Eye (tissue), 1 donor: ENCODE measurements at regions not wholly inside any gene's neighbourhood (a gene's known extent, or its start where the extent isn't known, plus 50 kb on each side); places are given as distances from the start of the nearest gene placed in this dataset.
"Not testable (repeated sequence)": the region's sequence is repeated elsewhere in the genome, so short reads cannot be mapped to it uniquely, and the experiment has no call there.

Experiments
- DNase-seq: peaks from one replicate; pipeline ENCODE4 v3.0.0-alpha.2; 2015

- no peak for DNase-seq
These were observed 204.0 kb upstream of the LRRC3B start for GRCh38 chr3:26418553-26418952.

- DNase-seq = no peak
These were observed 200.2 kb upstream of the LRRC3B start for GRCh38 chr3:26422415-26422814.

GRCh38 chr3:26425076-26425475 is 197.5 kb upstream of the LRRC3B start:
- no peak for DNase-seq

- no peak for DNase-seq
These were observed 193.6 kb upstream of the LRRC3B start for GRCh38 chr3:26428992-26429391.

- peak; percentile 8 for DNase-seq
These were observed 184.9 kb upstream of the LRRC3B start for GRCh38 chr3:26437678-26438077.

GRCh38 chr3:26438325-26438940 is 184.1 kb upstream of the LRRC3B start:
- no peak for DNase-seq

- DNase-seq = no peak
These were observed 183.3 kb upstream of the LRRC3B start for GRCh38 chr3:26438981-26439884.

GRCh38 chr3:26449996-26450395 is 172.6 kb upstream of the LRRC3B start:
- DNase-seq = no peak

- no peak for DNase-seq
These were observed 170.2 kb upstream of the LRRC3B start for GRCh38 chr3:26452363-26452762.

- DNase-seq = no peak
These were observed 161.6 kb upstream of the LRRC3B start for GRCh38 chr3:26460985-26461384.

- no peak for DNase-seq
These were observed 150.2 kb upstream of the LRRC3B start for GRCh38 chr3:26472345-26472744.

GRCh38 chr3:26474706-26475105 is 147.9 kb upstream of the LRRC3B start:
- DNase-seq = no peak

GRCh38 chr3:26480377-26480776 is 142.2 kb upstream of the LRRC3B start:
- DNase-seq = no peak

- DNase-seq = no peak
These were observed 138.4 kb upstream of the LRRC3B start for GRCh38 chr3:26484140-26484539.

- no peak for DNase-seq
These were observed 124.3 kb upstream of the LRRC3B start for GRCh38 chr3:26498271-26498670.

GRCh38 chr3:26505399-26505798 is 117.2 kb upstream of the LRRC3B start:
- DNase-seq = no peak

- not testable (repeated sequence) for DNase-seq
These were observed 108.0 kb upstream of the LRRC3B start for GRCh38 chr3:26514445-26515029.

GRCh38 chr3:26515351-26515750 is 107.2 kb upstream of the LRRC3B start:
- no peak for DNase-seq

GRCh38 chr3:26521261-26521660 is 101.3 kb upstream of the LRRC3B start:
- DNase-seq = no peak

- DNase-seq = no peak
These were observed 99.7 kb upstream of the LRRC3B start for GRCh38 chr3:26522919-26523318.

GRCh38 chr3:26525013-26525412 is 97.6 kb upstream of the LRRC3B start:
- DNase-seq = no peak

- no peak for DNase-seq
These were observed 87.4 kb upstream of the LRRC3B start for GRCh38 chr3:26535151-26535550.

GRCh38 chr3:26536955-26537354 is 85.6 kb upstream of the LRRC3B start:
- no peak for DNase-seq

GRCh38 chr3:26550413-26550812 is 72.2 kb upstream of the LRRC3B start:
- DNase-seq = no peak
